Naive thymus-derived CD4-positive, alpha-beta T cell (primary cell): ENCODE measurements at regions not wholly inside any gene's neighbourhood (a gene's known extent, or its start where the extent isn't known, plus 50 kb on each side); places are given as distances from the start of the nearest gene placed in this dataset.

Experiments
- ATAC-seq: fragments of 150-1000 bp; cut with Tn5 transposase; 2 replicates; pipeline ENCODE4 v1.10.0; 2021; ENCODE audit warnings: mild to moderate bottlenecking, moderate library complexity
- CTCF ChIA-PET: fragments of 350-600 bp; sonication (Branson Sonifier 250); formaldehyde crosslinking; loops from one replicate; lab custom pipeline; 2021; ENCODE audit warnings: antibody characterized with exemption; lab: Charles Lee
- POLR2A ChIA-PET: fragments of 350-600 bp; sonication (Branson Sonifier 250); formaldehyde crosslinking; loops from one replicate; lab custom pipeline; 2021; ENCODE audit warnings: antibody characterized with exemption, inconsistent platforms; lab: Charles Lee
- DNase-seq, 9 donors: peaks; one replicate each; pipeline versions ENCODE4 v3.0.0 to v3.0.0-alpha.2; 2020 to 2022; ENCODE audit warnings: mixed read lengths in 1 of 9
- H3K27ac ChIP-seq: one replicate; pipeline ENCODE4 v1.7.0; 2013; ENCODE audit warnings: mild to moderate bottlenecking, low read depth, low read length, moderate library complexity
- H3K27me3 ChIP-seq, 2 donors: one replicate each; pipeline ENCODE4 v1.7.0; 2013; ENCODE audit warnings: low read length in 2 of 2, mild to moderate bottlenecking in 2 of 2, moderate library complexity in 2 of 2; ENCODE audit not compliant: control insufficient read depth in 2 of 2, insufficient read depth in 2 of 2
- H3K36me3 ChIP-seq, 3 experiments: 1 replicate in 2 of 3; 2 replicates in 1 of 3; pipeline ENCODE4 v1.7.0; 2013; ENCODE audit warnings: low read length in 3 of 3, mild to moderate bottlenecking in 3 of 3, moderate library complexity in 1 of 3; ENCODE audit not compliant: insufficient read depth in 3 of 3, control insufficient read depth in 2 of 3
- H3K4me1 ChIP-seq, 2 donors: one replicate each; pipeline ENCODE4 v1.7.0; 2013; ENCODE audit warnings: low read length in 2 of 2, mild to moderate bottlenecking in 2 of 2, moderate library complexity in 1 of 2; ENCODE audit not compliant: control insufficient read depth in 2 of 2, insufficient read depth in 2 of 2
- H3K4me3 ChIP-seq: 2 replicates; pipeline ENCODE4 v1.7.0; 2013; ENCODE audit warnings: mild to moderate bottlenecking, low read length
- H3K9me3 ChIP-seq, 3 experiments: 1 replicate in 2 of 3; 2 replicates in 1 of 3; pipeline ENCODE4 v1.7.0; 2013; ENCODE audit warnings: low read length in 3 of 3; ENCODE audit not compliant: control insufficient read depth in 2 of 3
- H3K27ac Mint-ChIP-seq, 9 donors: one replicate each; pipeline ENCODE4 v1.8.0; 2020 to 2022; ENCODE audit warnings: mixed read lengths in 9 of 9, mild to moderate bottlenecking in 8 of 9, moderate library complexity in 5 of 9, inconsistent platforms in 2 of 9
- H3K27me3 Mint-ChIP-seq, 5 donors: one replicate each; pipeline ENCODE4 v1.8.0; 2021 to 2022; ENCODE audit warnings: mixed read lengths in 5 of 5, mild to moderate bottlenecking in 1 of 5
- H3K36me3 Mint-ChIP-seq, 5 donors: one replicate each; pipeline ENCODE4 v1.8.0; 2020 to 2022; ENCODE audit warnings: mixed read lengths in 5 of 5, mild to moderate bottlenecking in 3 of 5, inconsistent platforms in 1 of 5
- H3K4me1 Mint-ChIP-seq, 7 donors: one replicate each; pipeline ENCODE4 v1.8.0; 2020 to 2022; ENCODE audit warnings: mixed read lengths in 7 of 7, mild to moderate bottlenecking in 3 of 7, inconsistent platforms in 1 of 7
- H3K4me3 Mint-ChIP-seq, 10 donors: one replicate each; pipeline ENCODE4 v1.8.0; 2020 to 2022; ENCODE audit warnings: mild to moderate bottlenecking in 10 of 10, mixed read lengths in 10 of 10, moderate library complexity in 6 of 10, inconsistent platforms in 2 of 10
- H3K9me3 Mint-ChIP-seq, 11 donors: one replicate each; pipeline ENCODE4 v1.8.0; 2020 to 2022; ENCODE audit warnings: mixed read lengths in 11 of 11, mild to moderate bottlenecking in 4 of 11, inconsistent platforms in 1 of 11, moderate library complexity in 1 of 11
- intact Hi-C, 2 donors: fragments of 100-400 bp; cut with micrococcal nuclease; formaldehyde crosslinking; loops; one replicate each; pipeline ENCODE4 v1.15.1; 2023

GRCh38 chr13:34628209-34628682 is 313.8 kb upstream of the NBEA start:
- Histone ChIP-seq H3K9me3 (no peaks in the 10 kb centered on the region), H3K4me1 (no peaks in the 10 kb centered on the region), H3K36me3 (no peaks in the 10 kb centered on the region), H3K4me3 (no peak overlapping the region), H3K27ac (no peak overlapping the region), H3K27me3 (no peaks in the 10 kb centered on the region)
- Mint-ChIP-seq H3K36me3 (no peaks in the 10 kb centered on the region), H3K27me3 (peaks cover 0 to 9% (median 4%) of the 10 kb centered on the region in 5 donors), H3K4me3 (no peak overlapping the region), H3K4me1 (no peaks in the 10 kb centered on the region), H3K9me3 (peaks cover 0 to 5% (median 0%) of the 10 kb centered on the region in 11 donors), H3K27ac (no peak overlapping the region)
- POLR2A ChIA-PET, result no interaction called here
- DNase-seq (no peak), ATAC-seq (no peak)
- intact Hi-C loops, result no loop called here
- CTCF ChIA-PET, result no interaction called here

DNA sequence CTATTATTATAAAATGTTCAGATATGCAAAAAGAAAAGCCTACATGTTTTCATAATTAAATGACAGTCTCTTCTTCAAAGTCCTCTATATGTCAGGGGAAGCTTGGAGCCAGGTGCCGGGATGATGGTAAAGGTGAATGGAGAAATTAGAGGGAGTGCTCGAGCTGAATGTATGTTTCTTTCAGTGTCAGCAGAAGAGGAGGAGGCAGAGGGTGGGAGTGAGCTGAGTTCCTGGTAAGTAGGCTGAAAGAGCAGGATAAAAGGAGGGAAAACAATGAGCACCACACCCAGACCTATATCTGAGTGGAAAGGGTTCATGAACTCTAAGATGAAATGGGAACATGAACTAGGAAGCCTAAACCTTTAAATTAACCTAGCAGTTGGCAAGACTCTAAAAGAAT is 307.6 kb upstream of the NBEA start:
- Mint-ChIP-seq H3K9me3 (peaks cover 0 to 13% (median 2%) of the 10 kb centered on the region in 11 donors), H3K36me3 (no peaks in the 10 kb centered on the region), H3K27ac (no peak overlapping the region), H3K4me1 (no peaks in the 10 kb centered on the region), H3K27me3 (peaks cover 0 to 5% (median 0%) of the 10 kb centered on the region in 5 donors), H3K4me3 (peak overlapping the region in 1 of 10 donors; percentile 0)
- ATAC-seq, result no peak
- intact Hi-C loops, result no loop called here
- H3K9me3 ChIP-seq, result no peaks in the 10 kb centered on the region
- no peak overlapping the region for H3K27ac ChIP-seq
- DNase-seq, result no peak
- no peaks in the 10 kb centered on the region for H3K4me1 ChIP-seq
- CTCF ChIA-PET, result no interaction called here
- no peak overlapping the region for H3K4me3 ChIP-seq
- H3K36me3 ChIP-seq, result no peaks in the 10 kb centered on the region
- H3K27me3 ChIP-seq, result no peaks in the 10 kb centered on the region
- POLR2A ChIA-PET, result no interaction called here

DNA sequence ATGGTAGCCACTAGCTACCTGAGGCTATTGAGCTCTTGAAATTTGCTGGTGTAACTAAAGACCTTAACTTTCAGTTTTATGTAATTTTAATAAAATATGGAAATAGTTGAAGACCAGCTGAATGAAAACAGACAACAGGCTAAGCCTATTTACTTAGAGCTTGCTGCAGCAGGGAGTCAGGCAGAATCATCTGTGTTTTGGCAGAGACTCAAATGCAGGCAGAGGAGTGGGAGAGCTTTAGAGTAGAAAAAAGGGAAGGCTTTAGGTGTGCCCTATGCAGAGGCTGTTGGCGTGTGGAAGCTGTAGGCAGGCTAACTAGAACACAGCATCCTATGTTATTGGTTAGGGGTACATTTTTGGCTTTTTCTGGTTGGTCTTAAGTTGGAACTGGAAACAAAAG is 304.9 kb upstream of the NBEA start:
- Mint-ChIP-seq H3K4me1 (no peaks in the 10 kb centered on the region), H3K9me3 (peaks cover 0 to 16% (median 3%) of the 10 kb centered on the region in 11 donors), H3K36me3 (no peaks in the 10 kb centered on the region), H3K27ac (no peak overlapping the region), H3K27me3 (peaks cover 0 to 5% (median 0%) of the 10 kb centered on the region in 5 donors), H3K4me3 (no peak overlapping the region)
- ChIA-PET POLR2A (no interaction called here), CTCF (interaction anchor here (0.7 kb wide), 1 partner anchor 1602 kb away, joined by 3 read pairs; no protein-coding TSS in a partner anchor)
- intact Hi-C loops, result no loop called here
- no peak overlapping the region for H3K4me3 ChIP-seq
- no peaks in the 10 kb centered on the region for H3K36me3 ChIP-seq
- no peak overlapping the region for H3K27ac ChIP-seq
- H3K27me3 ChIP-seq, result no peaks in the 10 kb centered on the region
- ATAC-seq, result no peak
- DNase-seq, result no peak
- no peaks in the 10 kb centered on the region for H3K4me1 ChIP-seq
- H3K9me3 ChIP-seq, result no peaks in the 10 kb centered on the region

DNA sequence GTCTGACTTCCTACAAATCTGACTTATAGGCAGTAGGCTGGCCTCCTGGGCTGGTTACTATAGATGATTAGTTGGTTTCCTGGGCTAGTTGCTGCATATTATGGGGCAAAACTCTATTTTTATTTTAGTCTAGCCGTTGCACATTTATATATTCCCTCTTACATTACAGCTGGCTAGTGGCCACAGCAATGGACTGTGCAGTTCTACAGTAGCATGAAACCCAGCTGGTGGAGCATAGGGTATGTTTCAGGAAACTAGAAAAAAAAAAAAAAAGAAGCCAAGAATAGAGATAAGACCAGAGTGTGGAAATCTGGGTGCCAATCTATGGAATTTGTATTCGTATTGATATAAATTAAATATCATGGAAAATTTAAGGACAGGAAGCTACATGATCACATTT is 304.4 kb upstream of the NBEA start:
- Mint-ChIP-seq H3K27me3 (peaks cover 0 to 5% (median 0%) of the 10 kb centered on the region in 5 donors), H3K36me3 (no peaks in the 10 kb centered on the region), H3K4me3 (no peak overlapping the region), H3K9me3 (peaks cover 0 to 16% (median 3%) of the 10 kb centered on the region in 11 donors), H3K27ac (no peak overlapping the region), H3K4me1 (no peaks in the 10 kb centered on the region)
- H3K4me3 ChIP-seq, result no peak overlapping the region
- DNase-seq (no peak), ATAC-seq (no peak)
- H3K27ac ChIP-seq, result no peak overlapping the region
- ChIA-PET CTCF (interaction anchor here (0.7 kb wide), 1 partner anchor 1602 kb away, joined by 3 read pairs; no protein-coding TSS in a partner anchor), POLR2A (no interaction called here)
- intact Hi-C loops, result no loop called here
- H3K4me1 ChIP-seq, result no peaks in the 10 kb centered on the region
- no peaks in the 10 kb centered on the region for H3K27me3 ChIP-seq
- H3K36me3 ChIP-seq, result no peaks in the 10 kb centered on the region
- no peaks in the 10 kb centered on the region for H3K9me3 ChIP-seq

DNA sequence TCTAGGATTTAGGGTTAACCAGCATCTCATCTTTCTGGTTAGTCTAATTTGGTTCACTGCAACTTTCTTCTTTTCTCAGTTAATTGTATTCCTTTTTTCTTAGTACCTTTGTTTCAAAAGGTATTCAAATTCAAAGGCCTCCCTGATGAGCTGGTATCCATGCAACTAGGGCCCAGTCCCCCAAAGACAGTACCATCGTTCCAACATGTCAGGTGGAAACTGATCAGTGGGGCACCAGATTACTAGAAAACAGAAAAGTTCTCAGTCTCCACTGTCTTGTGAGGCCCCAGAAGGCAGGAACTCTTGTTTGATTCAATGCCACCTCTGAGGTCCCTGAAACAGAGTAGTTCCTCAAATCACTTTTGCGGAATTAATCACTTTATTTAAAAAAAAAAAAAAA is 303.2 kb upstream of the NBEA start:
- Mint-ChIP-seq H3K36me3 (no peaks in the 10 kb centered on the region), H3K4me1 (no peaks in the 10 kb centered on the region), H3K9me3 (peaks cover 0 to 16% (median 3%) of the 10 kb centered on the region in 11 donors), H3K27ac (no peak overlapping the region), H3K4me3 (no peak overlapping the region), H3K27me3 (peaks cover 0 to 5% (median 0%) of the 10 kb centered on the region in 5 donors)
- no peak overlapping the region for H3K27ac ChIP-seq
- H3K9me3 ChIP-seq, result no peaks in the 10 kb centered on the region
- intact Hi-C loops, result no loop called here
- DNase-seq, result no peak
- H3K4me3 ChIP-seq, result no peak overlapping the region
- POLR2A ChIA-PET, result no interaction called here
- no peaks in the 10 kb centered on the region for H3K4me1 ChIP-seq
- CTCF ChIA-PET, result no interaction called here
- ATAC-seq, result no peak
- no peaks in the 10 kb centered on the region for H3K36me3 ChIP-seq
- H3K27me3 ChIP-seq, result no peaks in the 10 kb centered on the region

DNA sequence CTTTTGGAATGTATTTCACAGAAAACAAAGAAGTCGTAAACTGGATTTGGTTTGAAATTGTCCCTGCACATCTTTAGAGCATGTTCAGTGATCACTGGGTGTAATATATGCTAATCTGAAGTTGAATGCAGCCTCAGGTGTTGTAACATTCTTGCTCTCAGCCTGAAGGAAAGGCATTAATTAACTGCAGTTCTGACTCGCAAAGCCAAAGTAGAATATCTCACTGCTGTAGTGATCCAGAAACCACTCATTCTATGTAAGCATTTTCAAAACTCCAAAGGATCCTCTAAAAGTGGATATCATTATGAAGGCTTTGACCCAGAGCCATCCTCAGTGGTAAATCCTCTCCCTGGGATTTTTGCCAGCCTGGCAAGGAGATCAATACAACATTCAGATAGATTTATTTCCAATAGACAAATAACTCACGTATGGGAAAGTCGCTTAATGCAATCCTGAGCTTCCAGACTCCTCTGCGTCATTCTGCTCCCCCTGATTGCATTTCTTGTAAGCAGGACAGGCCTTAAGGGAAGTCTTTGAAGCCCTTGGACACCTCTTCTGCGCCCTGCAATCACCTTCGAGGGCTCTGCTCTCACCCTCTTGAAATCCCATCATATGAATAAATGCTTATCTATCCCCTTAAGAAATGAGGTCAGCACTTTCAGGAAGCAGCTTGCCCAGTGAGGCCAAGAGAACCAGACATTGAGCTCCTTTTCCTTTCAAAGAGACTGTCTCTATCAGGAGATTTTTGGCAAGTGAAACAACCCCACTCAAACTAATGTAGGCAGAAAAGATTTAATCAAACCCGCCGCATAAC is 301.7 kb upstream of the NBEA start:
- no peaks in the 10 kb centered on the region for H3K9me3 ChIP-seq
- Mint-ChIP-seq H3K9me3 (peaks cover 0 to 15% (median 2%) of the 10 kb centered on the region in 11 donors), H3K27ac (no peak overlapping the region), H3K36me3 (no peaks in the 10 kb centered on the region), H3K4me3 (no peak overlapping the region), H3K4me1 (no peaks in the 10 kb centered on the region), H3K27me3 (peaks cover 0 to 6% (median 0%) of the 10 kb centered on the region in 5 donors)
- intact Hi-C loops, result no loop called here
- H3K36me3 ChIP-seq, result no peaks in the 10 kb centered on the region
- no peak overlapping the region for H3K27ac ChIP-seq
- no peak overlapping the region for H3K4me3 ChIP-seq
- POLR2A ChIA-PET, result no interaction called here
- ATAC-seq, result no peak
- no peak for DNase-seq
- H3K4me1 ChIP-seq, result no peaks in the 10 kb centered on the region
- CTCF ChIA-PET, result no interaction called here
- no peaks in the 10 kb centered on the region for H3K27me3 ChIP-seq

- H3K36me3 ChIP-seq, result no peaks in the 10 kb centered on the region
- H3K27ac ChIP-seq, result no peak overlapping the region
- peaks cover 0 to 6% (median 0%) of the 10 kb centered on the region in 5 donors for H3K27me3 Mint-ChIP-seq
- peaks cover 0 to 13% (median 3%) of the 10 kb centered on the region in 11 donors for H3K9me3 Mint-ChIP-seq
- H3K4me1 ChIP-seq, result no peaks in the 10 kb centered on the region
- no peak for ATAC-seq
- no peak overlapping the region for H3K27ac Mint-ChIP-seq
- POLR2A ChIA-PET, result no interaction called here
- H3K4me3 Mint-ChIP-seq, result no peak overlapping the region
- no peaks in the 10 kb centered on the region for H3K9me3 ChIP-seq
- no peak for DNase-seq
- no peak overlapping the region for H3K4me3 ChIP-seq
- intact Hi-C loops, result no loop called here
- H3K36me3 Mint-ChIP-seq, result no peaks in the 10 kb centered on the region
- no peaks in the 10 kb centered on the region for H3K4me1 Mint-ChIP-seq
- CTCF ChIA-PET, result no interaction called here
- no peaks in the 10 kb centered on the region for H3K27me3 ChIP-seq
These were observed 301.1 kb upstream of the NBEA start for GRCh38 chr13:34640993-34641330.
